ENCODE measurements at regions not wholly inside any gene's neighbourhood (a gene's known extent, or its start where the extent isn't known, plus 50 kb on each side); places are given as distances from the start of the nearest gene placed in this dataset.
A peak's percentile ranks its signal among the peaks of the same experiment; 100 is the strongest.

- no peak overlapping the region for H3K27ac ChIP-seq
- no peak overlapping the region for H3K4me3 ChIP-seq
Observed at GRCh38 chr2:177131858-177132257, 80.7 kb upstream of the HNRNPA3 start.

- no peak overlapping the region for H3K27ac ChIP-seq
Observed at GRCh38 chr2:177138823-177139222, 73.8 kb upstream of the HNRNPA3 start.

GRCh38 chr2:177141866-177142265, 70.7 kb upstream of the HNRNPA3 start:
- no peak overlapping the region for H3K4me3 ChIP-seq
- H3K27ac ChIP-seq: no peak overlapping the region

More at GRCh38 chr2:177138823-177139222, 73.8 kb upstream of the HNRNPA3 start:
- no peak overlapping the region for H3K4me3 ChIP-seq

GRCh38 chr2:177143444-177143843, 69.2 kb upstream of the HNRNPA3 start:
- no peak overlapping the region for H3K4me3 ChIP-seq
- peak overlapping the region in 4 of 21 experiments; percentile 10 to 49 (median 16) for H3K27ac ChIP-seq

GRCh38 chr2:177147093-177147694, 65.4 kb upstream of the HNRNPA3 start:
- no peak overlapping the region for H3K4me3 ChIP-seq

GRCh38 chr2:177147834-177148445, 64.7 kb upstream of the HNRNPA3 start:
- H3K27ac ChIP-seq: peak overlapping the region in 2 of 21 experiments; percentile 13 to 31
- peak overlapping the region in 3 of 7 experiments; percentile 20 to 43 (median 41) for H3K4me3 ChIP-seq

More at GRCh38 chr2:177147093-177147694, 65.4 kb upstream of the HNRNPA3 start:
- H3K27ac ChIP-seq: peak overlapping the region in 1 of 21 experiments; percentile 13

- H3K27ac ChIP-seq: peak overlapping the region in 4 of 21 experiments; percentile 13 to 31 (median 26)
Observed at GRCh38 chr2:177148477-177149154, 64.0 kb upstream of the HNRNPA3 start.

GRCh38 chr2:177149155-177149503, 63.5 kb upstream of the HNRNPA3 start:
- Histone ChIP-seq H3K4me3 (peak overlapping the region in 2 of 7 experiments; percentile 23 to 43), H3K27ac (peak overlapping the region in 2 of 21 experiments; percentile 16 to 28)

More at GRCh38 chr2:177148477-177149154, 64.0 kb upstream of the HNRNPA3 start:
- peak overlapping the region; percentile 17 to 43 (median 23) for H3K4me3 ChIP-seq

GRCh38 chr2:177153805-177154204, 58.8 kb upstream of the HNRNPA3 start:
- Histone ChIP-seq H3K4me3 (no peak overlapping the region), H3K27ac (no peak overlapping the region)

GRCh38 chr2:177154809-177155208, 57.8 kb upstream of the HNRNPA3 start:
- no peak overlapping the region for H3K27ac ChIP-seq
- H3K4me3 ChIP-seq: no peak overlapping the region

- Histone ChIP-seq H3K4me3 (no peak overlapping the region), H3K27ac (no peak overlapping the region)
Observed at GRCh38 chr2:177155631-177156030, 57.0 kb upstream of the HNRNPA3 start.

- no peak overlapping the region for H3K27ac ChIP-seq
Observed at GRCh38 chr2:177161741-177162460, 50.7 kb upstream of the HNRNPA3 start.

More at GRCh38 chr2:177161741-177162460, 50.7 kb upstream of the HNRNPA3 start:
- no peak overlapping the region for H3K4me3 ChIP-seq
